ENCODE measurements at regions not wholly inside any gene's neighbourhood (a gene's known extent, or its start where the extent isn't known, plus 50 kb on each side); places are given as distances from the start of the nearest gene placed in this dataset.

DNA sequence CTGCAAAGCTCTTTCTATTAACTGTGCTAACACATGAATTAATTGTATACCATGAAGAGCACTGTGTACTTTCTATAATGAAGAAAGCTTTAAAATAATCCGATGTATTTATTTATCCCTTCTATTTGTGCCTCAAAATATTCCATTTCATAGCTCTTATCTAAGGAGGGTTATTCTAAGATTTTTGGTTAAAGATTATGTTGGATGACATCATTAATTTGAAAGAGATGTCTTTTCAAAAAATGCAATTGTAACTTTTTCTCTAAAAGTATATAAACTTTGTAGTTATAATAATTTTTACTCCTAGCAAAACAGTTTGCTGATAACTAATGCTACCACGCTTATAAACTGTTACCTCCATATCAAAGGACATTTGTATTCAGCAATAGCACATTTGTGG lies 192.4 kb upstream of the HSF2 start:
- intact Hi-C loops (cut with micrococcal nuclease) = no loop called here
- DNase-seq (no peak), ATAC-seq (no peak)
- no peaks in the 10 kb centered on the region for H3K9me3 ChIP-seq (ENCODE audit: control insufficient read depth, insufficient read depth, low read length)
- Mint-ChIP-seq H3K36me3 (no peaks in the 10 kb centered on the region), H3K27me3 (ENCODE audit: low read depth in 2 of 2) (no peaks in the 10 kb centered on the region), H3K4me1 (no peaks in the 10 kb centered on the region), H3K27ac (no peak overlapping the region), H3K4me3 (no peak overlapping the region), H3K9me3 (peaks cover 12 to 22% of the 10 kb centered on the region in 2 donors)
- no peaks in the 10 kb centered on the region for H3K27me3 ChIP-seq (ENCODE audit: control insufficient read depth, insufficient read depth, low read length)
- H3K4me1 ChIP-seq (ENCODE audit: control insufficient read depth, insufficient read depth, low read length) = no peaks in the 10 kb centered on the region
- H3K27ac ChIP-seq (ENCODE audit: low read length) = no peak overlapping the region
- TF ChIP-seq CTCF (IDR thresholded peaks at IDR 0.05) = no peak
- no CpG with 5 or more reads among the region's 2 CpGs for WGBS (ENCODE audit: insufficient coverage)
- H3K4me3 ChIP-seq (ENCODE audit: low read length) = no peak overlapping the region
- no peaks in the 10 kb centered on the region for H3K36me3 ChIP-seq (ENCODE audit: control insufficient read depth, insufficient read depth, low read length)

GRCh38 chr6:122207794-122208193 lies 191.7 kb upstream of the HSF2 start:
- no peak overlapping the region for H3K27ac ChIP-seq (ENCODE audit: low read length)
- H3K4me1 Mint-ChIP-seq = no peaks in the 10 kb centered on the region
- ATAC-seq (no peak), DNase-seq (no peak)
- no peaks in the 10 kb centered on the region for H3K9me3 ChIP-seq (ENCODE audit: control insufficient read depth, insufficient read depth, low read length)
- H3K36me3 Mint-ChIP-seq = no peaks in the 10 kb centered on the region
- H3K27me3 Mint-ChIP-seq (ENCODE audit: low read depth in 2 of 2) = no peaks in the 10 kb centered on the region
- intact Hi-C loops (cut with micrococcal nuclease) = no loop called here
- no peaks in the 10 kb centered on the region for H3K36me3 ChIP-seq (ENCODE audit: control insufficient read depth, insufficient read depth, low read length)
- TF ChIP-seq CTCF (IDR thresholded peaks at IDR 0.05) = no peak
- no peaks in the 10 kb centered on the region for H3K4me1 ChIP-seq (ENCODE audit: control insufficient read depth, insufficient read depth, low read length)
- H3K4me3 Mint-ChIP-seq = no peak overlapping the region
- no peaks in the 10 kb centered on the region for H3K27me3 ChIP-seq (ENCODE audit: control insufficient read depth, insufficient read depth, low read length)
- peaks cover 12 to 22% of the 10 kb centered on the region in 2 donors for H3K9me3 Mint-ChIP-seq
- H3K27ac Mint-ChIP-seq = no peak overlapping the region
- no peak overlapping the region for H3K4me3 ChIP-seq (ENCODE audit: low read length)

- intact Hi-C loops (cut with micrococcal nuclease) = no loop called here
- WGBS (ENCODE audit: insufficient coverage) = 89% methylated on average over 2 of the region's 3 CpGs
- H3K9me3 ChIP-seq (ENCODE audit: control insufficient read depth, insufficient read depth, low read length) = no peaks in the 10 kb centered on the region
- Mint-ChIP-seq H3K36me3 (no peaks in the 10 kb centered on the region), H3K4me3 (no peak overlapping the region), H3K27me3 (ENCODE audit: low read depth in 2 of 2) (no peaks in the 10 kb centered on the region), H3K4me1 (no peaks in the 10 kb centered on the region), H3K9me3 (peaks cover 2 to 6% of the 10 kb centered on the region in 2 donors), H3K27ac (no peak overlapping the region)
- no peaks in the 10 kb centered on the region for H3K36me3 ChIP-seq (ENCODE audit: control insufficient read depth, insufficient read depth, low read length)
- no peaks in the 10 kb centered on the region for H3K27me3 ChIP-seq (ENCODE audit: control insufficient read depth, insufficient read depth, low read length)
- no peak for TF ChIP-seq CTCF (IDR thresholded peaks at IDR 0.05)
- ATAC-seq (no peak), DNase-seq (no peak)
- no peaks in the 10 kb centered on the region for H3K4me1 ChIP-seq (ENCODE audit: control insufficient read depth, insufficient read depth, low read length)
- H3K27ac ChIP-seq (ENCODE audit: low read length) = no peak overlapping the region
- H3K4me3 ChIP-seq (ENCODE audit: low read length) = no peak overlapping the region
Observed at GRCh38 chr6:122214605-122215318, 184.7 kb upstream of the HSF2 start.

- Histone ChIP-seq H3K9me3 (ENCODE audit: control insufficient read depth, insufficient read depth, low read length) (no peaks in the 10 kb centered on the region), H3K36me3 (ENCODE audit: control insufficient read depth, insufficient read depth, low read length) (no peaks in the 10 kb centered on the region), H3K4me3 (ENCODE audit: low read length) (no peak overlapping the region), H3K4me1 (ENCODE audit: control insufficient read depth, insufficient read depth, low read length) (no peaks in the 10 kb centered on the region), H3K27ac (ENCODE audit: low read length) (no peak overlapping the region), H3K27me3 (ENCODE audit: control insufficient read depth, insufficient read depth, low read length) (no peaks in the 10 kb centered on the region)
- ATAC-seq = no peak
- H3K4me3 Mint-ChIP-seq = no peak overlapping the region
- no peaks in the 10 kb centered on the region for H3K4me1 Mint-ChIP-seq
- WGBS (ENCODE audit: insufficient coverage) = 60% methylated on average over 1 of the region's 2 CpGs
- no peak for TF ChIP-seq CTCF (IDR thresholded peaks at IDR 0.05)
- no peaks in the 10 kb centered on the region for H3K27me3 Mint-ChIP-seq (ENCODE audit: low read depth in 2 of 2)
- no peak overlapping the region for H3K27ac Mint-ChIP-seq
- intact Hi-C loops (cut with micrococcal nuclease) = no loop called here
- H3K36me3 Mint-ChIP-seq = no peaks in the 10 kb centered on the region
- DNase-seq = no peak
- peaks cover 6 to 7% of the 10 kb centered on the region in 2 donors for H3K9me3 Mint-ChIP-seq
Observed at GRCh38 chr6:122220254-122220653, 179.2 kb upstream of the HSF2 start.
